GM23248 (cell line): ENCODE measurements at regions not wholly inside any gene's neighbourhood (a gene's known extent, or its start where the extent isn't known, plus 50 kb on each side); places are given as distances from the start of the nearest gene placed in this dataset.
"Not testable (repeated sequence)": the region's sequence is repeated elsewhere in the genome, so short reads cannot be mapped to it uniquely, and the experiment has no call there.

Experiments used
- EZH2 ChIP-seq: fragments of 200-600 bp; sonication (generic); IDR thresholded peaks from 2 replicates; pipeline ENCODE4 v1.6.1; 2018; ENCODE audit warnings: antibody characterized with exemption, mild to moderate bottlenecking; ENCODE audit not compliant: insufficient read depth, poor library complexity, severe bottlenecking
- EZH2phosphoT487 ChIP-seq: fragments of 200-600 bp; sonication (generic); IDR thresholded peaks from 2 replicates; pipeline ENCODE4 v1.6.1; 2018; ENCODE audit warnings: antibody characterized with exemption, moderate library complexity, mild to moderate bottlenecking, low read depth; ENCODE audit not compliant: insufficient read depth

DNA sequence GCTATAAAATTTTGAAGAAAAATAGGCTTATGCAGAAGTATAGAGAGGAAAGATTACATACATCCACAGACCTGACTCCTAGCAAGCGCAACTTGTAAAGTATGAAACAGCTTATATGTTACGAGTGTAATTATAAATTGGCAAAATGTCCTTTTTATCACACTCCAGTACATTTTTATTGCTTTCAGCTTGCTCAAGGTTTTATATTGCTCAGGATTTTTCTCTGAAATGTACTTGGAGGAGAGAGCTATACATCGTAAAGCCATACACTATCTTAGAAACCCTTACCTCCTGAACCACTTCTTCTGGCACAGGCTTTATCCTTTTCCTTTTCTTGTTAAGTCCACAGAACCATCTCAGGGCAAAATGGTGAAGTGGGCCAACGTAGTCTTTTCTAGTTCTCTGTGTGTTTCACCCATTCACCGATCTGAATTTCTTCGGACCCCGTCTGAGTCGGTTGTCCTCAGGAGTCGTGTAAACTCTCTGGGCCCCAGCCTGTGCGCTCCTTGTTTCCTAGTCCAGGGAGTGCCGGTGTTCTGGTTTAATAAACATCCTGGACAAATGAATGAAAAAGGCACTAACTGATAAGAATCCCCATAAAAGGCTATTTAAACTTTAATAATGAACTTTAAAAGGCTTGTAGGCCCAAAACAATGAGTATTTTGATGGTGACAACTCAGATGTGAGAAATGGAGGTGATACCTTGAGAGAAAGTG is 150.2 kb upstream of the SPATA31A3 start:
- TF ChIP-seq EZH2, EZH2phosphoT487: not testable (repeated sequence)
